Stimulated activated CD4-positive, alpha-beta T cell treated with anti-CD3 and anti-CD28 coated beads, Interleukin-15, amount 100 ng/mL, for 24 hours (primary cell): ENCODE measurements at regions not wholly inside any gene's neighbourhood (a gene's known extent, or its start where the extent isn't known, plus 50 kb on each side); places are given as distances from the start of the nearest gene placed in this dataset.

Experiments
- DNase-seq: peaks from one replicate; pipeline ENCODE4 v3.0.0-alpha.2; 2020

- no peak for DNase-seq
These were observed 858.3 kb upstream of the TMPRSS15 start for GRCh38 chr21:19261731-19262376.

GRCh38 chr21:19266636-19267035, 863.1 kb upstream of the TMPRSS15 start:
- DNase-seq: no peak

- DNase-seq: no peak
These were observed 865.1 kb upstream of the TMPRSS15 start for GRCh38 chr21:19268686-19269085.

GRCh38 chr21:19275065-19275464, 871.5 kb upstream of the TMPRSS15 start:
- no peak for DNase-seq

GRCh38 chr21:19276665-19277064, 873.1 kb upstream of the TMPRSS15 start:
- DNase-seq: no peak

GRCh38 chr21:19286876-19287275, 883.3 kb upstream of the TMPRSS15 start:
- no peak for DNase-seq

- no peak for DNase-seq
These were observed 886.7 kb upstream of the TMPRSS15 start for GRCh38 chr21:19290328-19290727.

- DNase-seq: no peak
These were observed 916.7 kb upstream of the TMPRSS15 start for GRCh38 chr21:19320291-19320690.

- no peak for DNase-seq
These were observed 918.1 kb upstream of the TMPRSS15 start for GRCh38 chr21:19321688-19322087.

GRCh38 chr21:19322360-19322759, 918.8 kb upstream of the TMPRSS15 start:
- DNase-seq: no peak

GRCh38 chr21:19326531-19327319, 923.1 kb upstream of the TMPRSS15 start:
- no peak for DNase-seq

GRCh38 chr21:19328954-19329353, 925.4 kb upstream of the TMPRSS15 start:
- no peak for DNase-seq

- no peak for DNase-seq
These were observed 936.7 kb upstream of the TMPRSS15 start for GRCh38 chr21:19340303-19340702.

- DNase-seq: no peak
These were observed 937.4 kb upstream of the TMPRSS15 start for GRCh38 chr21:19340954-19341353.

- no peak for DNase-seq
These were observed 940.1 kb upstream of the TMPRSS15 start for GRCh38 chr21:19343711-19344110.

- no peak for DNase-seq
These were observed 946.7 kb upstream of the TMPRSS15 start for GRCh38 chr21:19350286-19350685.

- no peak for DNase-seq
These were observed 949.7 kb upstream of the TMPRSS15 start for GRCh38 chr21:19353256-19353655.

GRCh38 chr21:19368944-19369343, 965.4 kb upstream of the TMPRSS15 start:
- DNase-seq: no peak

- DNase-seq: no peak
These were observed 988.8 kb upstream of the TMPRSS15 start for GRCh38 chr21:19392390-19392789.

GRCh38 chr21:19400223-19400770, 996.7 kb upstream of the TMPRSS15 start:
- DNase-seq: no peak

GRCh38 chr21:19402870-19403269, 999.3 kb upstream of the TMPRSS15 start:
- no peak for DNase-seq

GRCh38 chr21:19405326-19405725, 1001.7 kb upstream of the TMPRSS15 start:
- DNase-seq: no peak

GRCh38 chr21:19420565-19420964, 1017.0 kb upstream of the TMPRSS15 start:
- DNase-seq: no peak

GRCh38 chr21:19433623-19434022, 1030.0 kb upstream of the TMPRSS15 start:
- no peak for DNase-seq
